ENCODE measurements at regions not wholly inside any gene's neighbourhood (a gene's known extent, or its start where the extent isn't known, plus 50 kb on each side); places are given as distances from the start of the nearest gene placed in this dataset.

DNA sequence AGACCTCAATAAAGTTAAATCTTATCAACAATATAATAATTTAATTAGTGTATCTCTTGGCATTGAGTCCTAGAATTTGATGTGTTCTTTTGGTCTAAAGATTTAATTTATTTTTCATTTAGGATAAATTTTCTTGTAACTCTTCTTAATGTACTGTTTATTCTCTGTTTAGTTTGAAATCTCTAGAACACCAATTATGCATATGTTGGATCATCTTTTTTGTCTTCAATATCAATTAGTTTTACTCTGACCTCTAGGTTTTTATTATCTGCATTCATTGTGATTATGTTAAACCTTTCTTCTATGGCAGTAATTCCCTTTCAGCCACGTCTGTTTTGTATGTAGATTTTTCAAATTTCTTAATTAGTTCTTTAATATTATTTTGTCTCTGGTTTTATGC lies 93.8 kb upstream of the ARHGEF7 start:
- no CpG with 5 or more reads among the region's 1 CpG for WGBS, 2 experiments (ENCODE audit: insufficient coverage in 1 of 2, insufficient read length in 1 of 2)
- H3K36me3 Mint-ChIP-seq (ENCODE audit: low read depth) = no peaks in the 10 kb centered on the region
- H3K27ac ChIP-seq (ENCODE audit: low read depth, low read length) = no peak overlapping the region

DNA sequence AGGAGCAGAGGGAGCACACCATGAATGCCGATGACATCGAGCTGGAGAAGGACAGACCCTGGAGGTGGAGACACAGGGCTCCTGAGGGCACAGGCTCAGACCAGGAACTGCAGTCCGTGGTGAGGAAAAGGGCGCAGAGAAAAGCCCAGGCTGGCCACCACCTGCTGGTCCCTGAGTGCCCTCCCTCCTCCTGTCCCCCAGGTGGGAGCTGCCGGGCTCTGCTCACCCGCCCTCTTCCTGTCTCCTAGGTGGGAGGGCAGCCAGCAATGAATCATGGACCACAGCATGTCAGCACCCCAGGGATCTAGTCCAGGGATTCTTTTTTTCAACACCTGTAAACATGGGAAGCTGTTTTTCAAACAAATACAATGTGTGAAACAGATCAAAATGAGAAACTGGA lies 94.6 kb upstream of the ARHGEF7 start:
- H3K9me3 ChIP-seq (ENCODE audit: control insufficient read depth, low read length) = peaks cover 29% of the 10 kb centered on the region
- Mint-ChIP-seq H3K9me3 (peaks cover 25% of the 10 kb centered on the region), H3K27ac (no peak overlapping the region), H3K4me1 (no peaks in the 10 kb centered on the region), H3K36me3 (ENCODE audit: low read depth) (no peaks in the 10 kb centered on the region), H3K27me3 (ENCODE audit: insufficient read depth) (no peaks in the 10 kb centered on the region), H3K4me3 (no peak overlapping the region)
- no peaks in the 10 kb centered on the region for H3K27me3 ChIP-seq (ENCODE audit: control insufficient read depth, insufficient read depth, low read length, poor library complexity, severe bottlenecking)
- no peaks in the 10 kb centered on the region for H3K36me3 ChIP-seq (ENCODE audit: control insufficient read depth, insufficient read depth, low read length)
- WGBS, 2 experiments (ENCODE audit: insufficient coverage in 1 of 2, insufficient read length in 1 of 2) = 79 to 89% methylated on average over 5 to 6 of the region's 6 CpGs
- TF ChIP-seq, protein P1, sequence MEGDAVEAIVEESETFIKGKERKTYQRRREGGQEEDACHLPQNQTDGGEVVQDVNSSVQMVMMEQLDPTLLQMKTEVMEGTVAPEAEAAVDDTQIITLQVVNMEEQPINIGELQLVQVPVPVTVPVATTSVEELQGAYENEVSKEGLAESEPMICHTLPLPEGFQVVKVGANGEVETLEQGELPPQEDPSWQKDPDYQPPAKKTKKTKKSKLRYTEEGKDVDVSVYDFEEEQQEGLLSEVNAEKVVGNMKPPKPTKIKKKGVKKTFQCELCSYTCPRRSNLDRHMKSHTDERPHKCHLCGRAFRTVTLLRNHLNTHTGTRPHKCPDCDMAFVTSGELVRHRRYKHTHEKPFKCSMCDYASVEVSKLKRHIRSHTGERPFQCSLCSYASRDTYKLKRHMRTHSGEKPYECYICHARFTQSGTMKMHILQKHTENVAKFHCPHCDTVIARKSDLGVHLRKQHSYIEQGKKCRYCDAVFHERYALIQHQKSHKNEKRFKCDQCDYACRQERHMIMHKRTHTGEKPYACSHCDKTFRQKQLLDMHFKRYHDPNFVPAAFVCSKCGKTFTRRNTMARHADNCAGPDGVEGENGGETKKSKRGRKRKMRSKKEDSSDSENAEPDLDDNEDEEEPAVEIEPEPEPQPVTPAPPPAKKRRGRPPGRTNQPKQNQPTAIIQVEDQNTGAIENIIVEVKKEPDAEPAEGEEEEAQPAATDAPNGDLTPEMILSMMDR (conservative IDR thresholded peaks at IDR 0.05) = no peak
- no peak overlapping the region for H3K27ac ChIP-seq (ENCODE audit: low read depth, low read length)
- H3K9ac ChIP-seq (ENCODE audit: extremely low read depth, low read length, poor library complexity, severe bottlenecking) = no peak overlapping the region
- no peaks in the 10 kb centered on the region for H3K4me1 ChIP-seq (ENCODE audit: control insufficient read depth, insufficient read depth, low read length)
- DNase-seq = no peak
- no peak overlapping the region for H3K4me3 ChIP-seq (ENCODE audit: low read length)

More for the DNA sequence above, 93.8 kb upstream of the ARHGEF7 start:
- H3K9me3 ChIP-seq (ENCODE audit: control insufficient read depth, low read length) = peaks cover 29% of the 10 kb centered on the region
- peak overlapping the region; percentile 18 for H3K4me3 ChIP-seq (ENCODE audit: low read length)
- H3K27ac Mint-ChIP-seq = no peak overlapping the region
- no peaks in the 10 kb centered on the region for H3K27me3 Mint-ChIP-seq (ENCODE audit: insufficient read depth)
- no peaks in the 10 kb centered on the region for H3K36me3 ChIP-seq (ENCODE audit: control insufficient read depth, insufficient read depth, low read length)
- no peak overlapping the region for H3K4me3 Mint-ChIP-seq
- H3K9me3 Mint-ChIP-seq = peaks cover 25% of the 10 kb centered on the region
- H3K4me1 ChIP-seq (ENCODE audit: control insufficient read depth, insufficient read depth, low read length) = no peaks in the 10 kb centered on the region
- no peak for DNase-seq
- H3K4me1 Mint-ChIP-seq = no peaks in the 10 kb centered on the region
- H3K9ac ChIP-seq (ENCODE audit: extremely low read depth, low read length, poor library complexity, severe bottlenecking) = no peak overlapping the region
- H3K27me3 ChIP-seq (ENCODE audit: control insufficient read depth, insufficient read depth, low read length, poor library complexity, severe bottlenecking) = no peaks in the 10 kb centered on the region
- TF ChIP-seq, protein P1 (conservative IDR thresholded peaks at IDR 0.05) = no peak

DNA sequence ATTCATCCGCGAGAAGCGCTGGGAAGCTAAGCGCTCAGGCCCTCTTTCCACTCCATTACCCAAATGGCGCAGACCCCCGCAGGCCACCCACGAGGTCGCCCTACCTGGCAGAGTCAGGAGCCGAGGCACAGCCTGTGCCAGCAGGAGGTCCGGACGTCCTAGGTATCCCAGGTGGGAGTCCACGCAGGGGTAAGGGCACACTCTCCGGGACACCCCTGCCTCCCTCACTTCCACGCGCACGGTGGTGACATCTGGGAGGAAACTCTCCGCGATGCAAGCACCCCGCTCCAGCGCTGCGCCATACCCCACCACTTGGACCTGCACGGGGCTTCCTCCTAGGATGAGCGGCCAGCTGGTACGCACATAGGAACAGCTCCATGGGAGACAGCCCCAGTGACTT lies 95.1 kb upstream of the ARHGEF7 start:
- H3K4me1 Mint-ChIP-seq = no peaks in the 10 kb centered on the region
- Histone ChIP-seq H3K9ac (ENCODE audit: extremely low read depth, low read length, poor library complexity, severe bottlenecking) (no peak overlapping the region), H3K27me3 (ENCODE audit: control insufficient read depth, insufficient read depth, low read length, poor library complexity, severe bottlenecking) (no peaks in the 10 kb centered on the region), H3K4me1 (ENCODE audit: control insufficient read depth, insufficient read depth, low read length) (no peaks in the 10 kb centered on the region), H3K27ac (ENCODE audit: low read depth, low read length) (no peak overlapping the region), H3K36me3 (ENCODE audit: control insufficient read depth, insufficient read depth, low read length) (no peaks in the 10 kb centered on the region), H3K4me3 (ENCODE audit: low read length) (no peak overlapping the region), H3K9me3 (ENCODE audit: control insufficient read depth, low read length) (peaks cover 29% of the 10 kb centered on the region)
- 94 to 99% methylated on average over 22 to 24 of the region's 24 CpGs for WGBS, 2 experiments (ENCODE audit: insufficient coverage in 1 of 2, insufficient read length in 1 of 2)
- H3K27ac Mint-ChIP-seq = no peak overlapping the region
- H3K9me3 Mint-ChIP-seq = peaks cover 25% of the 10 kb centered on the region
- no peak for DNase-seq
- no peaks in the 10 kb centered on the region for H3K36me3 Mint-ChIP-seq (ENCODE audit: low read depth)
- TF ChIP-seq, protein P1 (conservative IDR thresholded peaks at IDR 0.05) = no peak
- H3K4me3 Mint-ChIP-seq = no peak overlapping the region
- H3K27me3 Mint-ChIP-seq (ENCODE audit: insufficient read depth) = no peaks in the 10 kb centered on the region

Data from endodermal cell (in vitro differentiated cells).